ENCODE measurements at regions not wholly inside any gene's neighbourhood (a gene's known extent, or its start where the extent isn't known, plus 50 kb on each side); places are given as distances from the start of the nearest gene placed in this dataset.

DNA sequence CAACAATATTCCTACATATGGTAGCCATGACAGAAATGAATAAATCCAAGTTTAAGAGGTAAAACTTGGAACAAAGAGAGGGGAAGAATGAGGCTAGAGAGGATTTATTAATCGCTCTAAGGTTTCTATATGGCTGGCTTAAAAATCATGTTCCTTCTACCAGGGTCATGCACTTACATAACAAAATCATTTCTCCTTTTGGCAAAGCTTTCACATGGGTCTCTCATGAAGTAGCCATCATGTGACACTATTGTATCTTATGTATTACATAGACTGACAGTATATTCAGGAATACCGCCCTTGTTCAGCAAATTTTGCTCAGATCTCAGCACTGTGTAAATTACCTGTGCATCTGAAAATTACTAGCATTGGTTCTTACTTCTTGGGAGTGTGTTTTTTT is 1554.5 kb upstream of the SLC39A10 start (continued):
- TF ChIP-seq, protein P1, sequence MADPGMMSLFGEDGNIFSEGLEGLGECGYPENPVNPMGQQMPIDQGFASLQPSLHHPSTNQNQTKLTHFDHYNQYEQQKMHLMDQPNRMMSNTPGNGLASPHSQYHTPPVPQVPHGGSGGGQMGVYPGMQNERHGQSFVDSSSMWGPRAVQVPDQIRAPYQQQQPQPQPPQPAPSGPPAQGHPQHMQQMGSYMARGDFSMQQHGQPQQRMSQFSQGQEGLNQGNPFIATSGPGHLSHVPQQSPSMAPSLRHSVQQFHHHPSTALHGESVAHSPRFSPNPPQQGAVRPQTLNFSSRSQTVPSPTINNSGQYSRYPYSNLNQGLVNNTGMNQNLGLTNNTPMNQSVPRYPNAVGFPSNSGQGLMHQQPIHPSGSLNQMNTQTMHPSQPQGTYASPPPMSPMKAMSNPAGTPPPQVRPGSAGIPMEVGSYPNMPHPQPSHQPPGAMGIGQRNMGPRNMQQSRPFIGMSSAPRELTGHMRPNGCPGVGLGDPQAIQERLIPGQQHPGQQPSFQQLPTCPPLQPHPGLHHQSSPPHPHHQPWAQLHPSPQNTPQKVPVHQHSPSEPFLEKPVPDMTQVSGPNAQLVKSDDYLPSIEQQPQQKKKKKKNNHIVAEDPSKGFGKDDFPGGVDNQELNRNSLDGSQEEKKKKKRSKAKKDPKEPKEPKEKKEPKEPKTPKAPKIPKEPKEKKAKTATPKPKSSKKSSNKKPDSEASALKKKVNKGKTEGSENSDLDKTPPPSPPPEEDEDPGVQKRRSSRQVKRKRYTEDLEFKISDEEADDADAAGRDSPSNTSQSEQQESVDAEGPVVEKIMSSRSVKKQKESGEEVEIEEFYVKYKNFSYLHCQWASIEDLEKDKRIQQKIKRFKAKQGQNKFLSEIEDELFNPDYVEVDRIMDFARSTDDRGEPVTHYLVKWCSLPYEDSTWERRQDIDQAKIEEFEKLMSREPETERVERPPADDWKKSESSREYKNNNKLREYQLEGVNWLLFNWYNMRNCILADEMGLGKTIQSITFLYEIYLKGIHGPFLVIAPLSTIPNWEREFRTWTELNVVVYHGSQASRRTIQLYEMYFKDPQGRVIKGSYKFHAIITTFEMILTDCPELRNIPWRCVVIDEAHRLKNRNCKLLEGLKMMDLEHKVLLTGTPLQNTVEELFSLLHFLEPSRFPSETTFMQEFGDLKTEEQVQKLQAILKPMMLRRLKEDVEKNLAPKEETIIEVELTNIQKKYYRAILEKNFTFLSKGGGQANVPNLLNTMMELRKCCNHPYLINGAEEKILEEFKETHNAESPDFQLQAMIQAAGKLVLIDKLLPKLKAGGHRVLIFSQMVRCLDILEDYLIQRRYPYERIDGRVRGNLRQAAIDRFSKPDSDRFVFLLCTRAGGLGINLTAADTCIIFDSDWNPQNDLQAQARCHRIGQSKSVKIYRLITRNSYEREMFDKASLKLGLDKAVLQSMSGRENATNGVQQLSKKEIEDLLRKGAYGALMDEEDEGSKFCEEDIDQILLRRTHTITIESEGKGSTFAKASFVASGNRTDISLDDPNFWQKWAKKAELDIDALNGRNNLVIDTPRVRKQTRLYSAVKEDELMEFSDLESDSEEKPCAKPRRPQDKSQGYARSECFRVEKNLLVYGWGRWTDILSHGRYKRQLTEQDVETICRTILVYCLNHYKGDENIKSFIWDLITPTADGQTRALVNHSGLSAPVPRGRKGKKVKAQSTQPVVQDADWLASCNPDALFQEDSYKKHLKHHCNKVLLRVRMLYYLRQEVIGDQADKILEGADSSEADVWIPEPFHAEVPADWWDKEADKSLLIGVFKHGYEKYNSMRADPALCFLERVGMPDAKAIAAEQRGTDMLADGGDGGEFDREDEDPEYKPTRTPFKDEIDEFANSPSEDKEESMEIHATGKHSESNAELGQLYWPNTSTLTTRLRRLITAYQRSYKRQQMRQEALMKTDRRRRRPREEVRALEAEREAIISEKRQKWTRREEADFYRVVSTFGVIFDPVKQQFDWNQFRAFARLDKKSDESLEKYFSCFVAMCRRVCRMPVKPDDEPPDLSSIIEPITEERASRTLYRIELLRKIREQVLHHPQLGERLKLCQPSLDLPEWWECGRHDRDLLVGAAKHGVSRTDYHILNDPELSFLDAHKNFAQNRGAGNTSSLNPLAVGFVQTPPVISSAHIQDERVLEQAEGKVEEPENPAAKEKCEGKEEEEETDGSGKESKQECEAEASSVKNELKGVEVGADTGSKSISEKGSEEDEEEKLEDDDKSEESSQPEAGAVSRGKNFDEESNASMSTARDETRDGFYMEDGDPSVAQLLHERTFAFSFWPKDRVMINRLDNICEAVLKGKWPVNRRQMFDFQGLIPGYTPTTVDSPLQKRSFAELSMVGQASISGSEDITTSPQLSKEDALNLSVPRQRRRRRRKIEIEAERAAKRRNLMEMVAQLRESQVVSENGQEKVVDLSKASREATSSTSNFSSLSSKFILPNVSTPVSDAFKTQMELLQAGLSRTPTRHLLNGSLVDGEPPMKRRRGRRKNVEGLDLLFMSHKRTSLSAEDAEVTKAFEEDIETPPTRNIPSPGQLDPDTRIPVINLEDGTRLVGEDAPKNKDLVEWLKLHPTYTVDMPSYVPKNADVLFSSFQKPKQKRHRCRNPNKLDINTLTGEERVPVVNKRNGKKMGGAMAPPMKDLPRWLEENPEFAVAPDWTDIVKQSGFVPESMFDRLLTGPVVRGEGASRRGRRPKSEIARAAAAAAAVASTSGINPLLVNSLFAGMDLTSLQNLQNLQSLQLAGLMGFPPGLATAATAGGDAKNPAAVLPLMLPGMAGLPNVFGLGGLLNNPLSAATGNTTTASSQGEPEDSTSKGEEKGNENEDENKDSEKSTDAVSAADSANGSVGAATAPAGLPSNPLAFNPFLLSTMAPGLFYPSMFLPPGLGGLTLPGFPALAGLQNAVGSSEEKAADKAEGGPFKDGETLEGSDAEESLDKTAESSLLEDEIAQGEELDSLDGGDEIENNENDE (IDR thresholded peaks at IDR 0.05; ENCODE audit: insufficient replicate concordance, low read length), result no peak
- TF ChIP-seq EP300 (IDR thresholded peaks at IDR 0.05; ENCODE audit: borderline replicate concordance in 1 of 2, low read depth in 2 of 2, low read length in 2 of 2), result no peak
- TF ChIP-seq TCF12 (IDR thresholded peaks at IDR 0.05; ENCODE audit: low read depth, low read length), result no peak
- no peak for TF ChIP-seq HDAC2 (IDR thresholded peaks at IDR 0.05; ENCODE audit: borderline replicate concordance in 1 of 2, low read depth in 2 of 2, low read length in 2 of 2)
- TF ChIP-seq NRF1 (IDR thresholded peaks at IDR 0.05; ENCODE audit: low read depth, low read length), result no peak
- no peak for TF ChIP-seq CREB1 (IDR thresholded peaks at IDR 0.05)
- no peak for TF ChIP-seq TBP (IDR thresholded peaks at IDR 0.05; ENCODE audit: low read depth, low read length)
- no peak for TF ChIP-seq SUZ12 (IDR thresholded peaks at IDR 0.05; ENCODE audit: low read length)
- no peak for TF ChIP-seq SP4 (IDR thresholded peaks at IDR 0.05; ENCODE audit: low read length)
